PC-9 (cell line): ENCODE measurements at regions not wholly inside any gene's neighbourhood (a gene's known extent, or its start where the extent isn't known, plus 50 kb on each side); places are given as distances from the start of the nearest gene placed in this dataset.

Experiments
- BruUV-seq: library from RNA; stranded (reverse); fragments of 400-500 nt; replicated peaks from 2 replicates; lab custom pipeline; 2021; lab: Mats Ljungman, UMichigan
- CTCF ChIA-PET: fragments of 300-600 bp; sonication (Branson Sonifier 250); formaldehyde crosslinking; loops from one replicate; lab custom pipeline; 2022; ENCODE audit warnings: antibody characterized with exemption; lab: Charles Lee
- POLR2A ChIA-PET: fragments of 300-600 bp; sonication (Branson Sonifier 250); formaldehyde crosslinking; loops from one replicate; lab custom pipeline; 2022; ENCODE audit warnings: antibody characterized with exemption; ENCODE audit not compliant: unreplicated experiment; lab: Charles Lee
- DNase-seq, 2 experiments: peaks; one replicate each; pipeline versions ENCODE4 v3.0.0 to v3.0.0-alpha.2; 2015 to 2022; ENCODE audit warnings: mixed read lengths in 1 of 2
- H2AFZ ChIP-seq: fragments of 200-600 bp; sonication (generic); 2 replicates; pipeline ENCODE4 v1.8.1; 2017; ENCODE audit warnings: antibody characterized with exemption
- H3F3A ChIP-seq: fragments of 200-600 bp; sonication (generic); 2 replicates; pipeline ENCODE4 v1.8.1; 2017; ENCODE audit warnings: antibody characterized with exemption, mild to moderate bottlenecking, low read depth; ENCODE audit not compliant: insufficient read depth
- H3K27ac ChIP-seq: fragments of 200-600 bp; sonication (generic); 2 replicates; pipeline ENCODE4 v1.6.1; 2016; ENCODE audit warnings: mixed run types
- H3K27me3 ChIP-seq: fragments of 200-600 bp; sonication (generic); 2 replicates; pipeline ENCODE4 v1.6.1; 2016; ENCODE audit warnings: low read depth, mixed run types; ENCODE audit not compliant: insufficient read depth
- H3K36me3 ChIP-seq: fragments of 200-600 bp; sonication (generic); 2 replicates; pipeline ENCODE4 v1.6.1; 2016; ENCODE audit warnings: low read depth, mixed run types
- H3K4me1 ChIP-seq: fragments of 200-600 bp; sonication (generic); replicated peaks from 2 replicates; pipeline ENCODE4 v1.6.1; 2016; ENCODE audit warnings: mixed run types; ENCODE audit not compliant: insufficient read depth
- H3K4me2 ChIP-seq: fragments of 200-600 bp; sonication (generic); 2 replicates; pipeline ENCODE4 v1.6.1; 2017; ENCODE audit warnings: mixed run types
- H3K4me3 ChIP-seq: fragments of 200-600 bp; sonication (generic); 2 replicates; pipeline ENCODE4 v1.6.1; 2016; ENCODE audit warnings: mixed run types
- H3K79me2 ChIP-seq: fragments of 200-600 bp; sonication (generic); 2 replicates; pipeline ENCODE4 v1.6.1; 2017; ENCODE audit warnings: low read depth, mixed run types
- H3K9me2 ChIP-seq: fragments of 200-600 bp; sonication (generic); 2 replicates; pipeline ENCODE4 v1.8.1; 2017; ENCODE audit warnings: mild to moderate bottlenecking; ENCODE audit not compliant: insufficient read depth
- H3K9me3 ChIP-seq: fragments of 200-600 bp; sonication (generic); 2 replicates; pipeline ENCODE4 v1.8.1; 2016; ENCODE audit warnings: low read depth; ENCODE audit not compliant: insufficient read depth
- H4K20me1 ChIP-seq: fragments of 200-600 bp; sonication (generic); 2 replicates; pipeline ENCODE4 v1.8.1; 2017; ENCODE audit not compliant: insufficient read depth
- EZH2 ChIP-seq: fragments of 200-600 bp; sonication (generic); IDR thresholded peaks from 2 replicates; pipeline ENCODE4 v1.8.0; 2017; ENCODE audit warnings: antibody characterized with exemption, low read depth
- intact Hi-C: fragments of 100-400 bp; cut with micrococcal nuclease; formaldehyde crosslinking; loops from one replicate; pipeline ENCODE4 v1.10.0; 2022; ENCODE audit not compliant: unreplicated experiment
- TF ChIP-seq, protein P1 (sequence below): fragments of 200-600 bp; sonication (generic); conservative IDR thresholded peaks from 2 replicates; pipeline ENCODE4 v1.6.1; 2017; ENCODE audit warnings: mixed run types, antibody characterized with exemption, mild to moderate bottlenecking, moderate library complexity

DNA sequence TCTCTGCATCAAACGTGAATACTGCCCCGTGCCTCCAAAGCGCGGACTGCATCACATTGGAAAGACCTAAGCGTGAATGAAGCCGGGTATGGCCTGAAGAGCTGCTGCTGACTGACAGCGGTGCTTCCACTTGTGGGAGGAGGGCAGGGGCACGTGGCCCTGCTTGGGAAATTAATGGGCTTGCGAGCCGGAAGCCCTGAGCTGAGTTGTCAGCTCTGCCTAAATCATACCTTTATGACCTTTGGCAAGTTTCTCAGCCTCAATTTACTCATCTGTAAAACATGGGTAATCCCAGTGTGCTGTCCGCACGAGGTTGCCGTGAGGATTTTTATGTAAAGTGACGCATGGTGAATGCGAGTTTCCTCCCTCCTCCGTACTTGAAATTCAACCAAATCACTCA is 67.0 kb upstream of the FOXQ1 start:
- POLR2A ChIA-PET = no interaction called here
- DNase-seq = no peak
- H2AFZ ChIP-seq = no peak overlapping the region
- no peaks in the 10 kb centered on the region for H3K27me3 ChIP-seq
- H3K4me2 ChIP-seq = no peak overlapping the region
- peaks cover 11% of the 10 kb centered on the region for H3K4me1 ChIP-seq
- no peaks in the 10 kb centered on the region for H3K9me3 ChIP-seq
- H3K27ac ChIP-seq = no peak overlapping the region
- H3K9me2 ChIP-seq = no peaks in the 10 kb centered on the region
- H4K20me1 ChIP-seq = no peaks in the 10 kb centered on the region
- BruUV-seq = no TSS peak
- no peaks in the 10 kb centered on the region for H3K79me2 ChIP-seq
- no peaks in the 10 kb centered on the region for H3K36me3 ChIP-seq
- intact Hi-C loops = no loop called here
- H3F3A ChIP-seq = no peaks in the 10 kb centered on the region
- CTCF ChIA-PET = no interaction called here
- no peak overlapping the region for H3K4me3 ChIP-seq
- TF ChIP-seq EZH2 = no peak
- TF ChIP-seq, protein P1, sequence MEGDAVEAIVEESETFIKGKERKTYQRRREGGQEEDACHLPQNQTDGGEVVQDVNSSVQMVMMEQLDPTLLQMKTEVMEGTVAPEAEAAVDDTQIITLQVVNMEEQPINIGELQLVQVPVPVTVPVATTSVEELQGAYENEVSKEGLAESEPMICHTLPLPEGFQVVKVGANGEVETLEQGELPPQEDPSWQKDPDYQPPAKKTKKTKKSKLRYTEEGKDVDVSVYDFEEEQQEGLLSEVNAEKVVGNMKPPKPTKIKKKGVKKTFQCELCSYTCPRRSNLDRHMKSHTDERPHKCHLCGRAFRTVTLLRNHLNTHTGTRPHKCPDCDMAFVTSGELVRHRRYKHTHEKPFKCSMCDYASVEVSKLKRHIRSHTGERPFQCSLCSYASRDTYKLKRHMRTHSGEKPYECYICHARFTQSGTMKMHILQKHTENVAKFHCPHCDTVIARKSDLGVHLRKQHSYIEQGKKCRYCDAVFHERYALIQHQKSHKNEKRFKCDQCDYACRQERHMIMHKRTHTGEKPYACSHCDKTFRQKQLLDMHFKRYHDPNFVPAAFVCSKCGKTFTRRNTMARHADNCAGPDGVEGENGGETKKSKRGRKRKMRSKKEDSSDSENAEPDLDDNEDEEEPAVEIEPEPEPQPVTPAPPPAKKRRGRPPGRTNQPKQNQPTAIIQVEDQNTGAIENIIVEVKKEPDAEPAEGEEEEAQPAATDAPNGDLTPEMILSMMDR = no peak

GRCh38 chr6:1244278-1244677 is 67.6 kb upstream of the FOXQ1 start:
- no peak overlapping the region for H3K4me3 ChIP-seq
- ChIA-PET CTCF (no interaction called here), POLR2A (no interaction called here)
- H2AFZ ChIP-seq = no peak overlapping the region
- no peak overlapping the region for H3K4me2 ChIP-seq
- H3K9me3 ChIP-seq = no peaks in the 10 kb centered on the region
- TF ChIP-seq EZH2 = no peak
- TF ChIP-seq, protein P1 = no peak
- H3K27ac ChIP-seq = no peak overlapping the region
- no peaks in the 10 kb centered on the region for H3K79me2 ChIP-seq
- no peaks in the 10 kb centered on the region for H4K20me1 ChIP-seq
- H3K36me3 ChIP-seq = no peaks in the 10 kb centered on the region
- intact Hi-C loops = no loop called here
- no peaks in the 10 kb centered on the region for H3F3A ChIP-seq
- H3K27me3 ChIP-seq = no peaks in the 10 kb centered on the region
- H3K4me1 ChIP-seq = peaks cover 8% of the 10 kb centered on the region; the same call in 1 of the 2 replicates
- H3K9me2 ChIP-seq = no peaks in the 10 kb centered on the region
- BruUV-seq = no TSS peak
- DNase-seq = no peak

DNA sequence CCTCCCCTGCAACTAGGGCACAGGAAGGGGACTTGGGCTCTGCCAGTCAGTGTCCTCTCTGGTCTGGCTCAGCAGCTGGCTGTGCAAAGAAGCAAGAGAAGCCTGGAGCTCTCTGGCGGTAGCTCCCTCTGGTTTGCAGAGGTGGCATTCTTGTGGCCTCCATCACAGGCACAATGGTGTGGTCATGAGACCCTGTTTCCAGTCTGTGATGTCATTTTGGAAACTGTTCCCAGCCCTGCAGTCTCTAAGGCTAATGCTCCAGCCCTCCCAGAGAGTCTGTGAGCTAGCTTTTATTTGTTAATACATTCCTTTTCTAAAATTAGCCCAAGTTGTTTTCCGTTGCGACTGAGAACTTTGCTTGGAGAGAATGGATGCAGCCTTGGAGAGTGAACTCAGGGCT is 69.5 kb upstream of the FOXQ1 start:
- TF ChIP-seq, protein P1 = no peak
- H3K79me2 ChIP-seq = no peaks in the 10 kb centered on the region
- BruUV-seq = no TSS peak
- H3K4me2 ChIP-seq = no peak overlapping the region
- peaks cover 8% of the 10 kb centered on the region; the same call in 1 of the 2 replicates for H3K4me1 ChIP-seq
- POLR2A ChIA-PET = no interaction called here
- H3K36me3 ChIP-seq = no peaks in the 10 kb centered on the region
- no peaks in the 10 kb centered on the region for H3K9me2 ChIP-seq
- no peak overlapping the region for H2AFZ ChIP-seq
- no peaks in the 10 kb centered on the region for H3F3A ChIP-seq
- no peak for DNase-seq
- CTCF ChIA-PET = interaction anchor here (0.6 kb wide), 1 partner anchor 947 kb away, joined by 24 read pairs; no protein-coding TSS in a partner anchor
- no peak overlapping the region for H3K4me3 ChIP-seq
- no peaks in the 10 kb centered on the region for H3K27me3 ChIP-seq
- intact Hi-C loops = no loop called here
- H4K20me1 ChIP-seq = no peaks in the 10 kb centered on the region
- no peak overlapping the region for H3K27ac ChIP-seq
- H3K9me3 ChIP-seq = no peaks in the 10 kb centered on the region
